ENCODE measurements at regions not wholly inside any gene's neighbourhood (a gene's known extent, or its start where the extent isn't known, plus 50 kb on each side); places are given as distances from the start of the nearest gene placed in this dataset.

DNA sequence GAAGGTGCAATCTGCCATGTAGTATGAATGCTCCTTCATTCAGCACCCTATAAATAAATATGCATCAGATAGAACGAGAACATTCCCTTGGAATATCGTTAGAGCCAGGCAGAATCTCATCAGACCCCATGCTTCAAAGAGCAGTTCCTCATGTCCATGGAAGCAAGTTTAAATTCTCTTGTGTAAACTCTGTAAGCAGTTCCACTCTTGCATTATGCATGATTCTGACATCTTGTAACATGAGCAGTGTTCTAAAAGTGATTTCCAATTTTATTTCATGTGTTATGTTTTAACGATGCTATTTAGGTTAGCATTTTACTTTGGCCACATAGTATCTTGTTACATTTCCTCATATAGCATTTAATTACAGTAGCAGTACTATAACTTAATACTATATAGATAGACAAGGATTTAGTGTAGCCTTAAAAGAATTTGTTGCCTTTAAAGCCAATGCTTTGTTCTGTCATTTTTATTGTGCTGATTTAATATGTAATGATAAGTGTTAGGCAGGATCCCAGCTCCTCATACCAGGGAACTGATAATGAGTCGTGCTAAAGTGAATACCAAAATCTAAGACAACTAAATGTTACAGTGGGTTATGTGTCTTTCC lies 161.2 kb upstream of the NECTIN3 start:
- TF ChIP-seq EP300 (IDR thresholded peaks at IDR 0.05; ENCODE audit: borderline replicate concordance) (no peak), YY1 (IDR thresholded peaks at IDR 0.05; ENCODE audit: low read depth) (no peak), TAF1 (IDR thresholded peaks at IDR 0.05; ENCODE audit: low read depth) (no peak), ZBTB7A (IDR thresholded peaks at IDR 0.05; ENCODE audit: low read depth) (no peak), EGR1 (IDR thresholded peaks at IDR 0.05) (no peak), TEAD4 (IDR thresholded peaks at IDR 0.05) (no peak), TCF12 (IDR thresholded peaks at IDR 0.05; ENCODE audit: low read depth) (no peak), NFIC (IDR thresholded peaks at IDR 0.05) (no peak), FOXM1 (IDR thresholded peaks at IDR 0.05; ENCODE audit: borderline replicate concordance, low read depth) (no peak), CEBPB (IDR thresholded peaks at IDR 0.05) (no peak)
- TF ChIP-seq, protein P1, sequence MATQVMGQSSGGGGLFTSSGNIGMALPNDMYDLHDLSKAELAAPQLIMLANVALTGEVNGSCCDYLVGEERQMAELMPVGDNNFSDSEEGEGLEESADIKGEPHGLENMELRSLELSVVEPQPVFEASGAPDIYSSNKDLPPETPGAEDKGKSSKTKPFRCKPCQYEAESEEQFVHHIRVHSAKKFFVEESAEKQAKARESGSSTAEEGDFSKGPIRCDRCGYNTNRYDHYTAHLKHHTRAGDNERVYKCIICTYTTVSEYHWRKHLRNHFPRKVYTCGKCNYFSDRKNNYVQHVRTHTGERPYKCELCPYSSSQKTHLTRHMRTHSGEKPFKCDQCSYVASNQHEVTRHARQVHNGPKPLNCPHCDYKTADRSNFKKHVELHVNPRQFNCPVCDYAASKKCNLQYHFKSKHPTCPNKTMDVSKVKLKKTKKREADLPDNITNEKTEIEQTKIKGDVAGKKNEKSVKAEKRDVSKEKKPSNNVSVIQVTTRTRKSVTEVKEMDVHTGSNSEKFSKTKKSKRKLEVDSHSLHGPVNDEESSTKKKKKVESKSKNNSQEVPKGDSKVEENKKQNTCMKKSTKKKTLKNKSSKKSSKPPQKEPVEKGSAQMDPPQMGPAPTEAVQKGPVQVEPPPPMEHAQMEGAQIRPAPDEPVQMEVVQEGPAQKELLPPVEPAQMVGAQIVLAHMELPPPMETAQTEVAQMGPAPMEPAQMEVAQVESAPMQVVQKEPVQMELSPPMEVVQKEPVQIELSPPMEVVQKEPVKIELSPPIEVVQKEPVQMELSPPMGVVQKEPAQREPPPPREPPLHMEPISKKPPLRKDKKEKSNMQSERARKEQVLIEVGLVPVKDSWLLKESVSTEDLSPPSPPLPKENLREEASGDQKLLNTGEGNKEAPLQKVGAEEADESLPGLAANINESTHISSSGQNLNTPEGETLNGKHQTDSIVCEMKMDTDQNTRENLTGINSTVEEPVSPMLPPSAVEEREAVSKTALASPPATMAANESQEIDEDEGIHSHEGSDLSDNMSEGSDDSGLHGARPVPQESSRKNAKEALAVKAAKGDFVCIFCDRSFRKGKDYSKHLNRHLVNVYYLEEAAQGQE (IDR thresholded peaks at IDR 0.05; ENCODE audit: low read depth): no peak
- TF ChIP-seq, protein P2, sequence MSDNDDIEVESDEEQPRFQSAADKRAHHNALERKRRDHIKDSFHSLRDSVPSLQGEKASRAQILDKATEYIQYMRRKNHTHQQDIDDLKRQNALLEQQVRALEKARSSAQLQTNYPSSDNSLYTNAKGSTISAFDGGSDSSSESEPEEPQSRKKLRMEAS (IDR thresholded peaks at IDR 0.05): no peak
- TF ChIP-seq, protein P3, sequence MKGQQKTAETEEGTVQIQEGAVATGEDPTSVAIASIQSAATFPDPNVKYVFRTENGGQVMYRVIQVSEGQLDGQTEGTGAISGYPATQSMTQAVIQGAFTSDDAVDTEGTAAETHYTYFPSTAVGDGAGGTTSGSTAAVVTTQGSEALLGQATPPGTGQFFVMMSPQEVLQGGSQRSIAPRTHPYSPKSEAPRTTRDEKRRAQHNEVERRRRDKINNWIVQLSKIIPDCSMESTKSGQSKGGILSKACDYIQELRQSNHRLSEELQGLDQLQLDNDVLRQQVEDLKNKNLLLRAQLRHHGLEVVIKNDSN (IDR thresholded peaks at IDR 0.05): no peak

Measured in Ishikawa (cell line).